Right atrium auricular region (tissue), 2 donors: ENCODE measurements at regions not wholly inside any gene's neighbourhood (a gene's known extent, or its start where the extent isn't known, plus 50 kb on each side); places are given as distances from the start of the nearest gene placed in this dataset.

ENCODE experiments used
- DNase-seq: peaks from one replicate; pipeline ENCODE4 v3.0.0-alpha.2; 2019; ENCODE audit warnings: low spot score
- H3K27ac ChIP-seq, 2 donors: fragments of 200-600 bp; sonication (generic); 1 replicate in 1 of 2; 2 replicates in 1 of 2; pipeline ENCODE4 v1.5.1; 2016 to 2019
- H3K27me3 ChIP-seq, 2 donors: fragments of 200-600 bp; sonication (generic); one replicate each; pipeline versions ENCODE4 v1.5.1 to v1.6.0; 2017 to 2019
- H3K36me3 ChIP-seq: fragments of 200-600 bp; sonication (generic); one replicate; pipeline ENCODE4 v1.5.1; 2016
- H3K4me1 ChIP-seq, 2 donors: fragments of 200-600 bp; sonication (generic); one replicate each; pipeline versions ENCODE4 v1.5.1 to v1.6.0; 2017 to 2019
- H3K4me3 ChIP-seq, 2 donors: fragments of 200-600 bp; sonication (generic); 1 replicate in 1 of 2; 2 replicates in 1 of 2; pipeline ENCODE4 v1.5.1; 2017 to 2019; ENCODE audit warnings: mild to moderate bottlenecking in 1 of 2, moderate library complexity in 1 of 2
- H3K9me3 ChIP-seq, 2 donors: fragments of 200-600 bp; sonication (generic); one replicate each; pipeline ENCODE4 v1.5.1; 2019
- CTCF ChIP-seq, 2 donors: fragments of 200-600 bp; sonication (generic); IDR thresholded peaks; one replicate each; pipeline ENCODE4 v1.5.1; 2019; ENCODE audit warnings: antibody characterized with exemption in 2 of 2

GRCh38 chr9:13580760-13581159 is 301.3 kb upstream of the MPDZ start:
- no peak for TF ChIP-seq CTCF (IDR thresholded peaks at IDR 0.05)
- H3K36me3 ChIP-seq, result no peaks in the 10 kb centered on the region
- DNase-seq, result no peak
- H3K4me1 ChIP-seq, result no peaks in the 10 kb centered on the region
- no peaks in the 10 kb centered on the region for H3K27me3 ChIP-seq
- H3K4me3 ChIP-seq, result no peak overlapping the region
- no peak overlapping the region for H3K27ac ChIP-seq
- no peaks in the 10 kb centered on the region for H3K9me3 ChIP-seq

- TF ChIP-seq CTCF (IDR thresholded peaks at IDR 0.05), result no peak
- Histone ChIP-seq H3K27ac (no peak overlapping the region), H3K27me3 (no peaks in the 10 kb centered on the region), H3K9me3 (no peaks in the 10 kb centered on the region), H3K4me1 (no peaks in the 10 kb centered on the region), H3K4me3 (no peak overlapping the region), H3K36me3 (no peaks in the 10 kb centered on the region)
- DNase-seq, result no peak
Observed at GRCh38 chr9:13580131-13580530, 300.6 kb upstream of the MPDZ start.

GRCh38 chr9:13576101-13576500 is 296.6 kb upstream of the MPDZ start:
- H3K4me3 ChIP-seq, result no peak overlapping the region
- no peak for DNase-seq
- H3K9me3 ChIP-seq, result no peaks in the 10 kb centered on the region
- H3K36me3 ChIP-seq, result no peaks in the 10 kb centered on the region
- no peak overlapping the region for H3K27ac ChIP-seq
- H3K4me1 ChIP-seq, result peaks cover 0 to under 1% of the 10 kb centered on the region in 2 donors
- H3K27me3 ChIP-seq, result no peaks in the 10 kb centered on the region
- TF ChIP-seq CTCF (IDR thresholded peaks at IDR 0.05), result no peak

- H3K9me3 ChIP-seq, result no peaks in the 10 kb centered on the region
- H3K4me3 ChIP-seq, result no peak overlapping the region
- H3K27me3 ChIP-seq, result no peaks in the 10 kb centered on the region
- TF ChIP-seq CTCF (IDR thresholded peaks at IDR 0.05), result no peak
- peaks cover 0 to 6% of the 10 kb centered on the region in 2 donors for H3K4me1 ChIP-seq
- DNase-seq, result no peak
- H3K36me3 ChIP-seq, result no peaks in the 10 kb centered on the region
- peak overlapping the region in 1 of 2 donors; percentile 50 for H3K27ac ChIP-seq
Observed at GRCh38 chr9:13575558-13575957, 296.1 kb upstream of the MPDZ start.

- peaks cover 0 to 46% of the 10 kb centered on the region in 2 donors for H3K4me1 ChIP-seq
- no peaks in the 10 kb centered on the region for H3K36me3 ChIP-seq
- no peak overlapping the region for H3K4me3 ChIP-seq
- no peak for DNase-seq
- no peaks in the 10 kb centered on the region for H3K27me3 ChIP-seq
- H3K27ac ChIP-seq, result peak overlapping the region; percentile 62 to 81
- TF ChIP-seq CTCF (IDR thresholded peaks at IDR 0.05), result no peak
- H3K9me3 ChIP-seq, result no peaks in the 10 kb centered on the region
Observed at GRCh38 chr9:13570068-13570974, 290.8 kb upstream of the MPDZ start.
